ENCODE measurements at regions not wholly inside any gene's neighbourhood (a gene's known extent, or its start where the extent isn't known, plus 50 kb on each side); places are given as distances from the start of the nearest gene placed in this dataset.

DNA sequence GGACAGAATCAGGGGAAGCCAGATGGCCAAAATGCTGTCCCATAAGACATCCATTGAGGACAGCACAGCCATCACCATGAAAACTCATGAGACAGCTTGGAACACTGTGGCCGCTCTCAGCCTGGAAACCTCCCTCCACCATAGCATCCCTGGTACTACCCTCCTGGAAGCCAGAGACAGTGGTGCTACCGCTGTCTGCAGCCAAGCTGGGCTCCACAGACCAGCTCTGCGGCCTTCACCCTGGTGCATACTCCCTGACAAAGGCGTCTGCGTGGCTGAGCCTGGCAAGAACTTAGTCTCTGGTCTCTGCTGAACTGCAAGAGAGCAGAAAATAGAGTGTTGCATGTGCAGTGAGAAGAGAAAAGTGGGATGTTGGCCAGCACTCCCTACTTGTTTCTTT lies 558.0 kb downstream of the C6orf118 start:
- H3K4me1 ChIP-seq (ENCODE audit: insufficient read depth, low read length), result no peaks in the 10 kb centered on the region
- no peak for ATAC-seq
- peaks cover 92% of the 10 kb centered on the region for H3K9me3 ChIP-seq (ENCODE audit: low read length)
- H3K27me3 ChIP-seq (ENCODE audit: control insufficient read depth in 1 of 2, insufficient read depth in 2 of 2, low read length in 2 of 2), result no peaks in the 10 kb centered on the region; a peak in 1 of 5 replicates
- BruUV-seq (replicated peaks), result no TSS peak
- TF ChIP-seq PRPF4 (IDR thresholded peaks at IDR 0.05; ENCODE audit: low read depth, low read length, poor library complexity, severe bottlenecking), result no peak
- no peak for TF ChIP-seq ZC3H13 (CRISPR knock-in tag; IDR thresholded peaks at IDR 0.05)
- no peak for TF ChIP-seq RARG (CRISPR knock-in tag; IDR thresholded peaks at IDR 0.05; ENCODE audit: low read depth)
- TF ChIP-seq SP140L (CRISPR knock-in tag; IDR thresholded peaks at IDR 0.05; ENCODE audit: borderline replicate concordance), result no peak
- TF ChIP-seq ZNF605 (CRISPR knock-in tag; IDR thresholded peaks at IDR 0.05), result no peak
- TF ChIP-seq GTF2F1 (IDR thresholded peaks at IDR 0.05; ENCODE audit: low read length), result no peak
- no peak for TF ChIP-seq PAWR (CRISPR knock-in tag; IDR thresholded peaks at IDR 0.05; ENCODE audit: borderline replicate concordance)
- TF ChIP-seq MEF2D (CRISPR knock-in tag; IDR thresholded peaks at IDR 0.05), result no peak
- no peak for TF ChIP-seq ZNF121 (CRISPR knock-in tag; IDR thresholded peaks at IDR 0.05)
- no peak for TF ChIP-seq ZNF589 (CRISPR knock-in tag; conservative IDR thresholded peaks at IDR 0.05)
- no peak for TF ChIP-seq ZBTB7B (CRISPR knock-in tag; IDR thresholded peaks at IDR 0.05)
- no peak for TF ChIP-seq ZNF136 (CRISPR knock-in tag; IDR thresholded peaks at IDR 0.05; ENCODE audit: low read depth)
- TF ChIP-seq, protein P1, sequence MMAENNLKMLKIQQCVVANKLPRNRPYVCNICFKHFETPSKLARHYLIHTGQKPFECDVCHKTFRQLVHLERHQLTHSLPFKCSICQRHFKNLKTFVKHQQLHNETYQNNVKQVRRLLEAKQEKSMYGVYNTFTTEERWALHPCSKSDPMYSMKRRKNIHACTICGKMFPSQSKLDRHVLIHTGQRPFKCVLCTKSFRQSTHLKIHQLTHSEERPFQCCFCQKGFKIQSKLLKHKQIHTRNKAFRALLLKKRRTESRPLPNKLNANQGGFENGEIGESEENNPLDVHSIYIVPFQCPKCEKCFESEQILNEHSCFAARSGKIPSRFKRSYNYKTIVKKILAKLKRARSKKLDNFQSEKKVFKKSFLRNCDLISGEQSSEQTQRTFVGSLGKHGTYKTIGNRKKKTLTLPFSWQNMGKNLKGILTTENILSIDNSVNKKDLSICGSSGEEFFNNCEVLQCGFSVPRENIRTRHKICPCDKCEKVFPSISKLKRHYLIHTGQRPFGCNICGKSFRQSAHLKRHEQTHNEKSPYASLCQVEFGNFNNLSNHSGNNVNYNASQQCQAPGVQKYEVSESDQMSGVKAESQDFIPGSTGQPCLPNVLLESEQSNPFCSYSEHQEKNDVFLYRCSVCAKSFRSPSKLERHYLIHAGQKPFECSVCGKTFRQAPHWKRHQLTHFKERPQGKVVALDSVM (CRISPR knock-in tag; IDR thresholded peaks at IDR 0.05), result no peak
- TF ChIP-seq, protein P2, sequence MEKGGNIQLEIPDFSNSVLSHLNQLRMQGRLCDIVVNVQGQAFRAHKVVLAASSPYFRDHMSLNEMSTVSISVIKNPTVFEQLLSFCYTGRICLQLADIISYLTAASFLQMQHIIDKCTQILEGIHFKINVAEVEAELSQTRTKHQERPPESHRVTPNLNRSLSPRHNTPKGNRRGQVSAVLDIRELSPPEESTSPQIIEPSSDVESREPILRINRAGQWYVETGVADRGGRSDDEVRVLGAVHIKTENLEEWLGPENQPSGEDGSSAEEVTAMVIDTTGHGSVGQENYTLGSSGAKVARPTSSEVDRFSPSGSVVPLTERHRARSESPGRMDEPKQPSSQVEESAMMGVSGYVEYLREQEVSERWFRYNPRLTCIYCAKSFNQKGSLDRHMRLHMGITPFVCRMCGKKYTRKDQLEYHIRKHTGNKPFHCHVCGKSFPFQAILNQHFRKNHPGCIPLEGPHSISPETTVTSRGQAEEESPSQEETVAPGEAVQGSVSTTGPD (CRISPR knock-in tag; IDR thresholded peaks at IDR 0.05), result no peak
- no peak for TF ChIP-seq SMAD1 (CRISPR knock-in tag; IDR thresholded peaks at IDR 0.05; ENCODE audit: borderline replicate concordance, low read depth)
- no peak for TF ChIP-seq RBAK (CRISPR knock-in tag; IDR thresholded peaks at IDR 0.05)
- TF ChIP-seq MEIS1 (CRISPR knock-in tag; IDR thresholded peaks at IDR 0.05; ENCODE audit: borderline replicate concordance), result no peak
- FAIRE-seq, result no peak
- no peak overlapping the region for H3K4me2 ChIP-seq (ENCODE audit: low read depth, low read length)
- no peaks in the 10 kb centered on the region for H3K36me3 ChIP-seq (replicated peaks in 1 of 2; ENCODE audit: control insufficient read depth in 1 of 2, insufficient read depth in 2 of 2, low read length in 2 of 2)
- H3K27ac ChIP-seq (ENCODE audit: extremely low read length, insufficient read depth, low read length), result no peak overlapping the region
- no peaks in the 10 kb centered on the region for H3K79me2 ChIP-seq (ENCODE audit: insufficient read depth, low read length)
- intact Hi-C loops (cut with micrococcal nuclease; ENCODE audit: unreplicated experiment) (no loop called here), in situ Hi-C loops (cut with HindIII; ENCODE audit: extremely low pct_ligation_motif_present, low pct_unique_long_range_greater_than_20kb) (no loop called here)
- H4K20me1 ChIP-seq (ENCODE audit: insufficient read depth, low read length), result no peaks in the 10 kb centered on the region
- H3K4me3 ChIP-seq (replicated peaks in 1 of 3; ENCODE audit: insufficient read depth in 1 of 3, low read depth in 2 of 3, low read length in 3 of 3), result no peak overlapping the region
- ChIA-PET POLR2A (no interaction called here), CTCF (ENCODE audit: low intra/inter-chr PET ratio, low total read pairs) (no interaction called here)
- WGBS (ENCODE audit: low lambda C conversion rate), result 13% methylated on average over 5 of the region's 5 CpGs
- no peak for DNase-seq (ENCODE audit: low spot score)
- H3K9ac ChIP-seq (ENCODE audit: insufficient read depth, low read depth, low read length), result no peak overlapping the region
- H2AFZ ChIP-seq (ENCODE audit: low read length), result no peak overlapping the region

Measured in HepG2 (cell line).